HEK293 (cell line): ENCODE measurements at regions not wholly inside any gene's neighbourhood (a gene's known extent, or its start where the extent isn't known, plus 50 kb on each side); places are given as distances from the start of the nearest gene placed in this dataset.

Experiments used
- BCL11A ChIP-seq: fragments of 450-650 bp; formaldehyde crosslinking; IDR thresholded peaks from 2 replicates; pipeline ENCODE4 v1.5.1; 2016; ENCODE audit warnings: low read depth, missing biosample characterization, missing genetic modification characterization
- GLIS2 ChIP-seq: fragments of 450-650 bp; formaldehyde crosslinking; IDR thresholded peaks from 2 replicates; pipeline ENCODE4 v1.5.1; 2016; ENCODE audit warnings: missing biosample characterization, missing genetic modification characterization
- KLF8 ChIP-seq: fragments of 450-650 bp; formaldehyde crosslinking; IDR thresholded peaks from 2 replicates; pipeline ENCODE4 v1.5.1; 2016; ENCODE audit warnings: missing biosample characterization, missing genetic modification characterization
- KLF9 ChIP-seq: fragments of 450-650 bp; formaldehyde crosslinking; IDR thresholded peaks from 2 replicates; pipeline ENCODE4 v1.5.1; 2016; ENCODE audit warnings: missing biosample characterization, missing genetic modification characterization, low read depth
- SP7 ChIP-seq: fragments of 450-650 bp; formaldehyde crosslinking; IDR thresholded peaks from 2 replicates; pipeline ENCODE4 v1.5.1; 2016; ENCODE audit warnings: missing biosample characterization, missing genetic modification characterization
- TRIM28 ChIP-seq: IDR thresholded peaks from 2 replicates; pipeline ENCODE4 v1.6.1; 2011; ENCODE audit warnings: low read length, control low read depth, borderline replicate concordance
- YY1 ChIP-seq: fragments of 450-650 bp; formaldehyde crosslinking; IDR thresholded peaks from 2 replicates; pipeline ENCODE4 v1.5.1; 2018; ENCODE audit warnings: missing biosample characterization, missing genetic modification characterization
- ZNF140 ChIP-seq: fragments of 450-650 bp; formaldehyde crosslinking; IDR thresholded peaks from 2 replicates; pipeline ENCODE4 v1.5.1; 2016; ENCODE audit warnings: missing biosample characterization, missing genetic modification characterization
- ZNF202 ChIP-seq: fragments of 450-650 bp; formaldehyde crosslinking; IDR thresholded peaks from 2 replicates; pipeline ENCODE4 v1.5.1; 2016; ENCODE audit warnings: missing biosample characterization, missing genetic modification characterization, borderline replicate concordance
- ZNF23 ChIP-seq: fragments of 450-650 bp; formaldehyde crosslinking; IDR thresholded peaks from 2 replicates; pipeline ENCODE4 v1.5.1; 2016; ENCODE audit warnings: missing biosample characterization, missing genetic modification characterization, borderline replicate concordance
- ZNF302 ChIP-seq: fragments of 450-650 bp; formaldehyde crosslinking; IDR thresholded peaks from 2 replicates; pipeline ENCODE4 v1.5.1; 2016; ENCODE audit warnings: missing biosample characterization, missing genetic modification characterization, low read depth
- ZNF366 ChIP-seq: fragments of 450-650 bp; formaldehyde crosslinking; conservative IDR thresholded peaks from 2 replicates; pipeline ENCODE4 v1.5.1; 2016; ENCODE audit warnings: missing biosample characterization, missing genetic modification characterization
- ZNF37A ChIP-seq: fragments of 450-650 bp; IDR thresholded peaks from 2 replicates; pipeline ENCODE4 v1.5.1; 2018; ENCODE audit warnings: missing biosample characterization, missing genetic modification characterization
- ZNF391 ChIP-seq: fragments of 450-650 bp; formaldehyde crosslinking; IDR thresholded peaks from 2 replicates; pipeline ENCODE4 v1.5.1; 2016; ENCODE audit warnings: low read depth, missing biosample characterization, missing genetic modification characterization, borderline replicate concordance
- ZNF404 ChIP-seq: fragments of 450-650 bp; formaldehyde crosslinking; IDR thresholded peaks from 2 replicates; pipeline ENCODE4 v1.5.1; 2017; ENCODE audit warnings: missing biosample characterization, missing genetic modification characterization
- ZNF426 ChIP-seq: fragments of 450-650 bp; formaldehyde crosslinking; IDR thresholded peaks from 2 replicates; pipeline ENCODE4 v1.5.1; 2017; ENCODE audit warnings: missing biosample characterization, missing genetic modification characterization, mild to moderate bottlenecking, inconsistent platforms, moderate library complexity
- ZNF433 ChIP-seq: fragments of 450-650 bp; formaldehyde crosslinking; IDR thresholded peaks from 2 replicates; pipeline ENCODE4 v1.5.1; 2016; ENCODE audit warnings: missing biosample characterization, missing genetic modification characterization, low read depth
- ZNF514 ChIP-seq: fragments of 450-650 bp; formaldehyde crosslinking; IDR thresholded peaks from 2 replicates; pipeline ENCODE4 v1.5.1; 2016; ENCODE audit warnings: missing biosample characterization, missing genetic modification characterization
- ZNF521 ChIP-seq: fragments of 450-650 bp; formaldehyde crosslinking; IDR thresholded peaks from 2 replicates; pipeline ENCODE4 v1.5.1; 2017; ENCODE audit warnings: missing biosample characterization, mild to moderate bottlenecking, missing genetic modification characterization
- ZNF549 ChIP-seq: fragments of 450-650 bp; IDR thresholded peaks from 2 replicates; pipeline ENCODE4 v1.5.1; 2018; ENCODE audit warnings: missing biosample characterization, missing genetic modification characterization, mild to moderate bottlenecking, inconsistent platforms, moderate library complexity
- ZNF555 ChIP-seq: fragments of 450-650 bp; formaldehyde crosslinking; conservative IDR thresholded peaks from 2 replicates; pipeline ENCODE4 v1.5.1; 2017; ENCODE audit warnings: missing biosample characterization, mild to moderate bottlenecking, missing genetic modification characterization, inconsistent platforms
- ZNF560 ChIP-seq: fragments of 450-650 bp; formaldehyde crosslinking; IDR thresholded peaks from 2 replicates; pipeline ENCODE4 v1.5.1; 2017; ENCODE audit warnings: missing biosample characterization, missing genetic modification characterization, borderline replicate concordance
- ZNF571 ChIP-seq: fragments of 450-650 bp; formaldehyde crosslinking; IDR thresholded peaks from 2 replicates; pipeline ENCODE4 v1.5.0; 2017; ENCODE audit warnings: missing biosample characterization, missing genetic modification characterization
- ZNF664 ChIP-seq: fragments of 450-650 bp; formaldehyde crosslinking; IDR thresholded peaks from 2 replicates; pipeline ENCODE4 v1.5.1; 2016; ENCODE audit warnings: missing biosample characterization, missing genetic modification characterization
- ZNF777 ChIP-seq: fragments of 450-650 bp; formaldehyde crosslinking; IDR thresholded peaks from 2 replicates; pipeline ENCODE4 v1.5.1; 2017; ENCODE audit warnings: missing biosample characterization, missing genetic modification characterization, borderline replicate concordance
- ZNF792 ChIP-seq: fragments of 450-650 bp; formaldehyde crosslinking; IDR thresholded peaks from 2 replicates; pipeline ENCODE4 v1.5.1; 2016; ENCODE audit warnings: missing biosample characterization, missing genetic modification characterization
- ZNF830 ChIP-seq: fragments of 450-650 bp; IDR thresholded peaks from 2 replicates; pipeline ENCODE4 v1.5.0; 2018; ENCODE audit warnings: missing biosample characterization, missing genetic modification characterization, low read depth, mild to moderate bottlenecking, moderate library complexity
- ZSCAN16 ChIP-seq: fragments of 450-650 bp; formaldehyde crosslinking; IDR thresholded peaks from 2 replicates; pipeline ENCODE4 v1.5.1; 2016; ENCODE audit warnings: missing biosample characterization, missing genetic modification characterization
- ZXDB ChIP-seq: fragments of 450-650 bp; formaldehyde crosslinking; IDR thresholded peaks from 2 replicates; pipeline ENCODE4 v1.5.1; 2016; ENCODE audit warnings: missing biosample characterization, missing genetic modification characterization
- TF ChIP-seq, protein P1 (sequence below): fragments of 450-650 bp; formaldehyde crosslinking; IDR thresholded peaks from 2 replicates; pipeline ENCODE4 v1.5.1; 2016; ENCODE audit warnings: missing biosample characterization, missing genetic modification characterization
- TF ChIP-seq, protein P2 (sequence below): fragments of 450-650 bp; formaldehyde crosslinking; IDR thresholded peaks from 2 replicates; pipeline ENCODE4 v1.5.0; 2017; ENCODE audit warnings: missing biosample characterization, missing genetic modification characterization, borderline replicate concordance
- TF ChIP-seq, protein P3 (sequence below): fragments of 450-650 bp; formaldehyde crosslinking; conservative IDR thresholded peaks from 2 replicates; pipeline ENCODE4 v1.5.1; 2016; ENCODE audit warnings: low read depth, missing biosample characterization, missing genetic modification characterization
- TF ChIP-seq, protein P4 (sequence below): fragments of 450-650 bp; formaldehyde crosslinking; IDR thresholded peaks from 2 replicates; pipeline ENCODE4 v1.5.1; 2017; ENCODE audit warnings: missing biosample characterization, mild to moderate bottlenecking, missing genetic modification characterization, moderate library complexity

DNA sequence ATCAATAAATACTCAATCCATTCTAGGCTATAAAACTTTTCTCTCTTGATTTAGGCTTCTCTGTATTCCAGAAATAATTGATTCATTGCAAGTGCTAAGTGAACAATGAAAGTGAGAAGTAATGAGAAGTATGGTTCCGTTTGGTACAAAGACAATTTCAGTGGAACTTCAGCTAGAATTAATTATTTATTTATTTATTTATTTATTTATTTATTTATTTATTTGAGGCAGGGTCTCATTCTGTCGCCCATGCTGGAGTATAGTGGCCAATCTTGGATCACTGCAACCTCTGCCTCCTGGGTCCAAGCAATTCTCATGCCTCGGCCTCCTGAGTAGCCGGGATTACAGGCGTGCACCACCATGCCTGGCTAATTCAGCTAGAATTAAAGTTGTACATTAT lies 262.1 kb downstream of the B3GLCT start (continued):
- TF ChIP-seq ZNF571: no peak
- 0 out of 2 replicates have a peak, but pooled peaks have one; percentile 18 for TF ChIP-seq ZXDB (tag by site-specific recombination)
- TF ChIP-seq, protein P1, sequence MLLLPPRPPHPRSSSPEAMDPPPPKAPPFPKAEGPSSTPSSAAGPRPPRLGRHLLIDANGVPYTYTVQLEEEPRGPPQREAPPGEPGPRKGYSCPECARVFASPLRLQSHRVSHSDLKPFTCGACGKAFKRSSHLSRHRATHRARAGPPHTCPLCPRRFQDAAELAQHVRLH (tag by site-specific recombination): no peak
- TF ChIP-seq YY1 (tag by site-specific recombination): no peak
- peak; percentile 37; the same call in 1 of the 2 replicates for TF ChIP-seq ZNF140 (tag by site-specific recombination)
- TF ChIP-seq GLIS2 (tag by site-specific recombination): no peak
- TF ChIP-seq KLF9 (tag by site-specific recombination): no peak
- TF ChIP-seq ZNF549 (tag by site-specific recombination): no peak
- no peak for TF ChIP-seq ZNF664 (tag by site-specific recombination)
- TF ChIP-seq ZNF404 (tag by site-specific recombination): no peak
- no peak for TF ChIP-seq ZNF514 (tag by site-specific recombination)
- no peak for TF ChIP-seq ZSCAN16 (tag by site-specific recombination)
- TF ChIP-seq BCL11A (tag by site-specific recombination): no peak
- no peak for TF ChIP-seq ZNF560 (tag by site-specific recombination)
- peak; percentile 74 for TF ChIP-seq ZNF426 (tag by site-specific recombination)
- no peak for TF ChIP-seq ZNF777 (tag by site-specific recombination)
- no peak for TF ChIP-seq ZNF366 (tag by site-specific recombination)
- TF ChIP-seq, protein P2, sequence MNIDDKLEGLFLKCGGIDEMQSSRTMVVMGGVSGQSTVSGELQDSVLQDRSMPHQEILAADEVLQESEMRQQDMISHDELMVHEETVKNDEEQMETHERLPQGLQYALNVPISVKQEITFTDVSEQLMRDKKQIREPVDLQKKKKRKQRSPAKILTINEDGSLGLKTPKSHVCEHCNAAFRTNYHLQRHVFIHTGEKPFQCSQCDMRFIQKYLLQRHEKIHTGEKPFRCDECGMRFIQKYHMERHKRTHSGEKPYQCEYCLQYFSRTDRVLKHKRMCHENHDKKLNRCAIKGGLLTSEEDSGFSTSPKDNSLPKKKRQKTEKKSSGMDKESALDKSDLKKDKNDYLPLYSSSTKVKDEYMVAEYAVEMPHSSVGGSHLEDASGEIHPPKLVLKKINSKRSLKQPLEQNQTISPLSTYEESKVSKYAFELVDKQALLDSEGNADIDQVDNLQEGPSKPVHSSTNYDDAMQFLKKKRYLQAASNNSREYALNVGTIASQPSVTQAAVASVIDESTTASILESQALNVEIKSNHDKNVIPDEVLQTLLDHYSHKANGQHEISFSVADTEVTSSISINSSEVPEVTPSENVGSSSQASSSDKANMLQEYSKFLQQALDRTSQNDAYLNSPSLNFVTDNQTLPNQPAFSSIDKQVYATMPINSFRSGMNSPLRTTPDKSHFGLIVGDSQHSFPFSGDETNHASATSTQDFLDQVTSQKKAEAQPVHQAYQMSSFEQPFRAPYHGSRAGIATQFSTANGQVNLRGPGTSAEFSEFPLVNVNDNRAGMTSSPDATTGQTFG (tag by site-specific recombination): no peak
- no peak for TF ChIP-seq ZNF521
- TF ChIP-seq SP7: no peak
- no peak for TF ChIP-seq ZNF792 (tag by site-specific recombination)
- TF ChIP-seq, protein P3, sequence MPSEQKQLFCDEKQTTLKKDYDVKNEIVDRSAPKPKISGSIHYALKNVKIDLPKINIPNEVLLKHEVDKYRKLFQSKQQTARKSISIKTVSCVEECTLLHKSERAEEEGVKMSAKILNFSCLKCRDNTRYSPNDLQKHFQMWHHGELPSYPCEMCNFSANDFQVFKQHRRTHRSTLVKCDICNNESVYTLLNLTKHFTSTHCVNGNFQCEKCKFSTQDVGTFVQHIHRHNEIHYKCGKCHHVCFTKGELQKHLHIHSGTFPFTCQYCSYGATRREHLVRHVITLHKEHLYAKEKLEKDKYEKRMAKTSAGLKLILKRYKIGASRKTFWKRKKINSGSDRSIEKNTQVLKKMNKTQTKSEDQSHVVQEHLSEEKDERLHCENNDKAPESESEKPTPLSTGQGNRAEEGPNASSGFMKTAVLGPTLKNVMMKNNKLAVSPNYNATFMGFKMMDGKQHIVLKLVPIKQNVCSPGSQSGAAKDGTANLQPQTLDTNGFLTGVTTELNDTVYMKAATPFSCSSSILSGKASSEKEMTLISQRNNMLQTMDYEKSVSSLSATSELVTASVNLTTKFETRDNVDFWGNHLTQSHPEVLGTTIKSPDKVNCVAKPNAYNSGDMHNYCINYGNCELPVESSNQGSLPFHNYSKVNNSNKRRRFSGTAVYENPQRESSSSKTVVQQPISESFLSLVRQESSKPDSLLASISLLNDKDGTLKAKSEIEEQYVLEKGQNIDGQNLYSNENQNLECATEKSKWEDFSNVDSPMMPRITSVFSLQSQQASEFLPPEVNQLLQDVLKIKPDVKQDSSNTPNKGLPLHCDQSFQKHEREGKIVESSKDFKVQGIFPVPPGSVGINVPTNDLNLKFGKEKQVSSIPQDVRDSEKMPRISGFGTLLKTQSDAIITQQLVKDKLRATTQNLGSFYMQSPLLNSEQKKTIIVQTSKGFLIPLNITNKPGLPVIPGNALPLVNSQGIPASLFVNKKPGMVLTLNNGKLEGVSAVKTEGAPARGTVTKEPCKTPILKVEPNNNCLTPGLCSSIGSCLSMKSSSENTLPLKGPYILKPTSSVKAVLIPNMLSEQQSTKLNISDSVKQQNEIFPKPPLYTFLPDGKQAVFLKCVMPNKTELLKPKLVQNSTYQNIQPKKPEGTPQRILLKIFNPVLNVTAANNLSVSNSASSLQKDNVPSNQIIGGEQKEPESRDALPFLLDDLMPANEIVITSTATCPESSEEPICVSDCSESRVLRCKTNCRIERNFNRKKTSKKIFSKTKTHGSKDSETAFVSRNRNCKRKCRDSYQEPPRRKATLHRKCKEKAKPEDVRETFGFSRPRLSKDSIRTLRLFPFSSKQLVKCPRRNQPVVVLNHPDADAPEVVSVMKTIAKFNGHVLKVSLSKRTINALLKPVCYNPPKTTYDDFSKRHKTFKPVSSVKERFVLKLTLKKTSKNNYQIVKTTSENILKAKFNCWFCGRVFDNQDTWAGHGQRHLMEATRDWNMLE (tag by site-specific recombination): peak; percentile 69
- 0 out of 2 replicates have a peak, but pooled peaks have one; percentile 47 for TF ChIP-seq ZNF202 (tag by site-specific recombination)
- TF ChIP-seq ZNF555 (tag by site-specific recombination): peak; percentile 66
- TF ChIP-seq, protein P4, sequence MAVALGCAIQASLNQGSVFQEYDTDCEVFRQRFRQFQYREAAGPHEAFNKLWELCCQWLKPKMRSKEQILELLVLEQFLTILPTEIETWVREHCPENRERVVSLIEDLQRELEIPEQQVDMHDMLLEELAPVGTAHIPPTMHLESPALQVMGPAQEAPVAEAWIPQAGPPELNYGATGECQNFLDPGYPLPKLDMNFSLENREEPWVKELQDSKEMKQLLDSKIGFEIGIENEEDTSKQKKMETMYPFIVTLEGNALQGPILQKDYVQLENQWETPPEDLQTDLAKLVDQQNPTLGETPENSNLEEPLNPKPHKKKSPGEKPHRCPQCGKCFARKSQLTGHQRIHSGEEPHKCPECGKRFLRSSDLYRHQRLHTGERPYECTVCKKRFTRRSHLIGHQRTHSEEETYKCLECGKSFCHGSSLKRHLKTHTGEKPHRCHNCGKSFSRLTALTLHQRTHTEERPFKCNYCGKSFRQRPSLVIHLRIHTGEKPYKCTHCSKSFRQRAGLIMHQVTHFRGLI (tag by site-specific recombination): no peak
- TF ChIP-seq ZNF23 (tag by site-specific recombination): no peak
- TF ChIP-seq ZNF302 (tag by site-specific recombination): no peak
- TF ChIP-seq ZNF391 (tag by site-specific recombination): no peak
- no peak for TF ChIP-seq ZNF433
- no peak for TF ChIP-seq TRIM28
- no peak for TF ChIP-seq ZNF37A (tag by site-specific recombination)
- no peak for TF ChIP-seq ZNF830 (tag by site-specific recombination)
- TF ChIP-seq KLF8 (tag by site-specific recombination): no peak
